SK-N-SH (cell line): ENCODE measurements at regions not wholly inside any gene's neighbourhood (a gene's known extent, or its start where the extent isn't known, plus 50 kb on each side); places are given as distances from the start of the nearest gene placed in this dataset.

ENCODE experiments used
- CTCF ChIA-PET: fragments of 300-600, 350-600 bp; formaldehyde crosslinking; extraction: SDS; loops from one replicate; lab custom pipeline; 2021; lab: Yijun Ruan, JAX
- POLR2A ChIA-PET: fragments of 350-600 bp; sonication (Branson Sonifier 250); formaldehyde crosslinking; extraction: SDS; loops from one replicate; lab custom pipeline; 2020; ENCODE audit warnings: antibody characterized with exemption, inconsistent platforms; lab: Yijun Ruan, JAX
- DNase-seq: peaks from one replicate; pipeline ENCODE4 v3.0.0; 2012
- H2AFZ ChIP-seq: fragments of 200-600 bp; sonication (generic); 2 replicates; pipeline ENCODE4 v1.8.1; 2016; ENCODE audit warnings: antibody characterized with exemption, mild to moderate bottlenecking, low read depth
- H3F3A ChIP-seq: fragments of 200-600 bp; sonication (generic); replicated peaks from 2 replicates; pipeline ENCODE3; 2016; ENCODE audit warnings: antibody characterized with exemption, mild to moderate bottlenecking; ENCODE audit not compliant: insufficient read depth
- H3K27ac ChIP-seq, 2 experiments: fragments of 200-500 bp in 1 of 2; fragments of 200-600 bp in 1 of 2; sonication (Bioruptor generic) in 1 of 2; sonication (generic), shearing (Covaris generic) in 1 of 2; 2 replicates each; pipeline versions ENCODE4 v1.5.1 to v1.6.1; 2014 to 2016; ENCODE audit warnings: low read depth in 2 of 2, inconsistent platforms in 1 of 2, low read length in 1 of 2, mild to moderate bottlenecking in 1 of 2, mixed read lengths in 1 of 2
- H3K27me3 ChIP-seq: fragments of 200-600 bp; sonication (generic), shearing (Covaris generic); 2 replicates; pipeline ENCODE4 v1.6.1; 2016; ENCODE audit warnings: mixed run types; ENCODE audit not compliant: insufficient read depth
- H3K36me3 ChIP-seq, 2 experiments: fragments of 200-500 bp in 1 of 2; fragments of 200-600 bp in 1 of 2; sonication (Bioruptor generic) in 1 of 2; sonication (generic) in 1 of 2; replicated peaks in 1 of 2; 2 replicates each; pipeline versions ENCODE3 to v1.5.1; 2014 to 2016; ENCODE audit warnings: low read length in 1 of 2, mild to moderate bottlenecking in 1 of 2; ENCODE audit not compliant: insufficient read depth in 2 of 2, control insufficient read depth in 1 of 2
- H3K4me1 ChIP-seq, 2 experiments: fragments of 200-500 bp in 1 of 2; fragments of 200-600 bp in 1 of 2; sonication (Bioruptor generic) in 1 of 2; sonication (generic), shearing (Covaris generic) in 1 of 2; 2 replicates each; pipeline versions ENCODE4 v1.5.1 to v1.6.1; 2014 to 2016; ENCODE audit warnings: low read depth in 1 of 2, low read length in 1 of 2, mixed run types in 1 of 2; ENCODE audit not compliant: insufficient read depth in 2 of 2, control insufficient read depth in 1 of 2
- H3K4me2 ChIP-seq: fragments of 200-600 bp; sonication (generic), shearing (Covaris generic); 2 replicates; pipeline ENCODE4 v1.6.1; 2017; ENCODE audit warnings: mixed run types
- H3K4me3 ChIP-seq, 2 experiments: fragments of 200-500 bp in 1 of 2; fragments of 200-600 bp in 1 of 2; sonication (Bioruptor generic) in 1 of 2; sonication (generic), shearing (Covaris generic) in 1 of 2; 2 replicates each; pipeline versions ENCODE4 v1.5.1 to v1.8.1; 2014 to 2016; ENCODE audit warnings: low read depth in 2 of 2, inconsistent platforms in 1 of 2, low read length in 1 of 2, mild to moderate bottlenecking in 1 of 2, mixed read lengths in 1 of 2, moderate library complexity in 1 of 2
- H3K79me2 ChIP-seq: fragments of 200-600 bp; sonication (generic); 2 replicates; pipeline ENCODE4 v1.8.1; 2017; ENCODE audit warnings: mild to moderate bottlenecking; ENCODE audit not compliant: insufficient read depth
- H3K9ac ChIP-seq: fragments of 200-600 bp; sonication (generic); 2 replicates; pipeline ENCODE4 v1.6.1; 2017; ENCODE audit warnings: mixed run types
- H3K9me2 ChIP-seq: fragments of 200-600 bp; sonication (generic); 2 replicates; pipeline ENCODE4 v1.6.1; 2017; ENCODE audit warnings: mixed run types
- H3K9me3 ChIP-seq: fragments of 200-600 bp; sonication (generic); 2 replicates; pipeline ENCODE4 v1.6.1; 2017; ENCODE audit warnings: mixed run types, mild to moderate bottlenecking, moderate library complexity
- H4K20me1 ChIP-seq: fragments of 200-600 bp; sonication (generic); 2 replicates; pipeline ENCODE4 v1.6.1; 2017; ENCODE audit warnings: mild to moderate bottlenecking, mixed run types; ENCODE audit not compliant: insufficient read depth
- CHD2 ChIP-seq: fragments of 150-350 bp; IDR thresholded peaks from 2 replicates; pipeline ENCODE4 v1.6.1; 2018; ENCODE audit warnings: low read length; ENCODE audit not compliant: partially characterized antibody
- FOXM1 ChIP-seq: IDR thresholded peaks from 2 replicates; pipeline ENCODE4 v1.4.0; 2012; ENCODE audit warnings: low read depth, mild to moderate bottlenecking
- MEF2A ChIP-seq: IDR thresholded peaks from 2 replicates; pipeline ENCODE4 v1.4.0; 2012; ENCODE audit warnings: low read depth, borderline replicate concordance
- MXI1 ChIP-seq: IDR thresholded peaks from 2 replicates; pipeline ENCODE4 v1.6.1; 2012; ENCODE audit warnings: mild to moderate bottlenecking, low read depth, low read length, improper control_type of control experiment
- NFIC ChIP-seq: IDR thresholded peaks from 2 replicates; pipeline ENCODE4 v1.4.0; 2012; ENCODE audit warnings: borderline replicate concordance
- PBX3 ChIP-seq: IDR thresholded peaks from 2 replicates; pipeline ENCODE4; 2012
- POLR2AphosphoS5 ChIP-seq: IDR thresholded peaks from 2 replicates; pipeline ENCODE4 v1.6.1; 2012; ENCODE audit warnings: low read depth, low read length
- RCOR1 ChIP-seq: fragments of 150-350 bp; IDR thresholded peaks from 2 replicates; pipeline ENCODE4 v1.6.1; 2017; ENCODE audit warnings: antibody characterized with exemption, low read length
- RXRA ChIP-seq: IDR thresholded peaks from 2 replicates; pipeline ENCODE4 v1.4.0; 2012; ENCODE audit warnings: low read depth, mild to moderate bottlenecking, borderline replicate concordance
- TAF1 ChIP-seq: IDR thresholded peaks from 2 replicates; pipeline ENCODE4 v1.6.1; 2012; ENCODE audit warnings: low read depth, mild to moderate bottlenecking, low read length, moderate library complexity, borderline replicate concordance
- TCF12 ChIP-seq: IDR thresholded peaks from 2 replicates; pipeline ENCODE4 v1.4.0; 2012
- WGBS: methylation state at CpG from one replicate; pipeline ENCODE4 v1.1.6; 2017; ENCODE audit warnings: low lambda C conversion rate; 5-methylcytosine and 5-hydroxymethylcytosine counted together
- TF ChIP-seq, protein P1 (sequence below): IDR thresholded peaks from 2 replicates; pipeline ENCODE4 v1.6.1; 2012; ENCODE audit warnings: mild to moderate bottlenecking, low read depth, low read length, moderate library complexity
- TF ChIP-seq, protein P2 (sequence below): IDR thresholded peaks from 2 replicates; pipeline ENCODE4 v1.4.0; 2012; ENCODE audit warnings: low read depth
- TF ChIP-seq, protein P3 (sequence below): fragments of 150-350 bp; IDR thresholded peaks from 2 replicates; pipeline ENCODE4 v1.6.1; 2017; ENCODE audit warnings: antibody characterized with exemption, low read length, low read depth, borderline replicate concordance

DNA sequence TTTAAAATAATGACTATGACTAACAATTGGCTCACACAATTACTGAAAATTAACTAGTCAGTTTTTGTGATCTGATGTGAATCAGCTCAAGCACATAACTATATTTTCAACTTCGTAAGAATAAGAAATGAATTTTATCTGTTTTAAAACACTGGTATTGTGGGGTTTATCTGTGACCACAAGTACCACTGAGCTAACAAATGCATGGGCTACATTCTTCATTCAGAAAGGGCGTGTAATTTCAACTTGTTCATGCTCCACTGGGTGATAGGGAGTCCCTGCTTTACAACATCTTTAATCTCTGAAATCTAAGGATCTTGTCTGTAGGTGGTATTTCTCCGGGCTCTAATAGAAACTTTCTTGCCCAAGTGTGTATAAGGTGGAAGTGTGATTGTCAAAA, 1311.5 kb upstream of the GJE1 start:
- no peaks in the 10 kb centered on the region for H3F3A ChIP-seq
- 53% methylated on average over 3 of the region's 3 CpGs for WGBS

DNA sequence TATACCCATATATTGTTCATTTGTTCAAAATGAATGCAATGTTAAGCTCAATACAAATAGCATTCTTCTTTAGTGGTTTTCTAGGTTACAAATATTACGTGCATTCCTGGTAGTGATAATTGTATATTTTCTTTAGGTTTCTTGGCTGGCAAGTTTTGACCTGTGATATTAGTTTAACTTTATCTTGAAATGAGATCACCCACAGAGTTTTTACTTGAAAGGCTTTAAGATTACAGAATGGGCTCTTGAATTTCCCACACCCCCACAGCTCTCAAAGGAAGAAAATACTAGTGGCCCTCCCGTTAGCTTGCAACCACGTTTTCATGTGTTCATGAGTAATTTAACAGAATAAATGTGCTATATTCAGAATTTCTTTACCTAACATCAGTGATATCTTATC, 1315.5 kb upstream of the GJE1 start:
- H3K4me3 ChIP-seq = no peak overlapping the region
- peaks cover 0 to 4% of the 10 kb centered on the region in 2 experiments for H3K36me3 ChIP-seq
- H3F3A ChIP-seq = no peaks in the 10 kb centered on the region
- H2AFZ ChIP-seq = no peak overlapping the region
- no peak overlapping the region for H3K9ac ChIP-seq
- no peaks in the 10 kb centered on the region for H3K4me1 ChIP-seq
- WGBS = 46% methylated on average over 3 of the region's 3 CpGs
- no peak for DNase-seq
- ChIA-PET CTCF (no interaction called here), POLR2A (no interaction called here)
- H4K20me1 ChIP-seq = no peaks in the 10 kb centered on the region
- H3K4me2 ChIP-seq = no peak overlapping the region
- H3K9me2 ChIP-seq = no peaks in the 10 kb centered on the region
- H3K27ac ChIP-seq = no peak overlapping the region
- H3K79me2 ChIP-seq = no peaks in the 10 kb centered on the region
- TF ChIP-seq NFIC (no peak), TCF12 (no peak), TAF1 (no peak), CHD2 (no peak), RCOR1 (no peak), MEF2A (no peak), RXRA (no peak), MXI1 (no peak)
- TF ChIP-seq, protein P1, sequence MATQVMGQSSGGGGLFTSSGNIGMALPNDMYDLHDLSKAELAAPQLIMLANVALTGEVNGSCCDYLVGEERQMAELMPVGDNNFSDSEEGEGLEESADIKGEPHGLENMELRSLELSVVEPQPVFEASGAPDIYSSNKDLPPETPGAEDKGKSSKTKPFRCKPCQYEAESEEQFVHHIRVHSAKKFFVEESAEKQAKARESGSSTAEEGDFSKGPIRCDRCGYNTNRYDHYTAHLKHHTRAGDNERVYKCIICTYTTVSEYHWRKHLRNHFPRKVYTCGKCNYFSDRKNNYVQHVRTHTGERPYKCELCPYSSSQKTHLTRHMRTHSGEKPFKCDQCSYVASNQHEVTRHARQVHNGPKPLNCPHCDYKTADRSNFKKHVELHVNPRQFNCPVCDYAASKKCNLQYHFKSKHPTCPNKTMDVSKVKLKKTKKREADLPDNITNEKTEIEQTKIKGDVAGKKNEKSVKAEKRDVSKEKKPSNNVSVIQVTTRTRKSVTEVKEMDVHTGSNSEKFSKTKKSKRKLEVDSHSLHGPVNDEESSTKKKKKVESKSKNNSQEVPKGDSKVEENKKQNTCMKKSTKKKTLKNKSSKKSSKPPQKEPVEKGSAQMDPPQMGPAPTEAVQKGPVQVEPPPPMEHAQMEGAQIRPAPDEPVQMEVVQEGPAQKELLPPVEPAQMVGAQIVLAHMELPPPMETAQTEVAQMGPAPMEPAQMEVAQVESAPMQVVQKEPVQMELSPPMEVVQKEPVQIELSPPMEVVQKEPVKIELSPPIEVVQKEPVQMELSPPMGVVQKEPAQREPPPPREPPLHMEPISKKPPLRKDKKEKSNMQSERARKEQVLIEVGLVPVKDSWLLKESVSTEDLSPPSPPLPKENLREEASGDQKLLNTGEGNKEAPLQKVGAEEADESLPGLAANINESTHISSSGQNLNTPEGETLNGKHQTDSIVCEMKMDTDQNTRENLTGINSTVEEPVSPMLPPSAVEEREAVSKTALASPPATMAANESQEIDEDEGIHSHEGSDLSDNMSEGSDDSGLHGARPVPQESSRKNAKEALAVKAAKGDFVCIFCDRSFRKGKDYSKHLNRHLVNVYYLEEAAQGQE = no peak
- no peaks in the 10 kb centered on the region for H3K27me3 ChIP-seq
- no peaks in the 10 kb centered on the region for H3K9me3 ChIP-seq

More for the DNA sequence above, 1311.5 kb upstream of the GJE1 start:
- Histone ChIP-seq H2AFZ (no peak overlapping the region), H3K4me2 (no peak overlapping the region), H3K36me3 (no peaks in the 10 kb centered on the region), H3K9ac (no peak overlapping the region), H3K27me3 (no peaks in the 10 kb centered on the region), H3K4me3 (no peak overlapping the region), H3K4me1 (no peaks in the 10 kb centered on the region), H3K27ac (no peak overlapping the region), H3K9me3 (no peaks in the 10 kb centered on the region), H3K79me2 (no peaks in the 10 kb centered on the region), H3K9me2 (no peaks in the 10 kb centered on the region), H4K20me1 (no peaks in the 10 kb centered on the region)
- POLR2A ChIA-PET = no interaction called here
- no peak for DNase-seq
- TF ChIP-seq NFIC = no peak
- no peak for TF ChIP-seq POLR2AphosphoS5
- TF ChIP-seq, protein P2, sequence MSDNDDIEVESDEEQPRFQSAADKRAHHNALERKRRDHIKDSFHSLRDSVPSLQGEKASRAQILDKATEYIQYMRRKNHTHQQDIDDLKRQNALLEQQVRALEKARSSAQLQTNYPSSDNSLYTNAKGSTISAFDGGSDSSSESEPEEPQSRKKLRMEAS = no peak
- no peak for TF ChIP-seq FOXM1
- no peak for TF ChIP-seq CHD2
- TF ChIP-seq PBX3 = no peak
- TF ChIP-seq, protein P3, sequence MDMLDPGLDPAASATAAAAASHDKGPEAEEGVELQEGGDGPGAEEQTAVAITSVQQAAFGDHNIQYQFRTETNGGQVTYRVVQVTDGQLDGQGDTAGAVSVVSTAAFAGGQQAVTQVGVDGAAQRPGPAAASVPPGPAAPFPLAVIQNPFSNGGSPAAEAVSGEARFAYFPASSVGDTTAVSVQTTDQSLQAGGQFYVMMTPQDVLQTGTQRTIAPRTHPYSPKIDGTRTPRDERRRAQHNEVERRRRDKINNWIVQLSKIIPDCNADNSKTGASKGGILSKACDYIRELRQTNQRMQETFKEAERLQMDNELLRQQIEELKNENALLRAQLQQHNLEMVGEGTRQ = no peak
- CTCF ChIA-PET = no interaction called here
